GM23248 (cell line): ENCODE measurements at regions not wholly inside any gene's neighbourhood (a gene's known extent, or its start where the extent isn't known, plus 50 kb on each side); places are given as distances from the start of the nearest gene placed in this dataset.

Experiments
- EZH2 ChIP-seq: fragments of 200-600 bp; sonication (generic); IDR thresholded peaks from 2 replicates; pipeline ENCODE4 v1.6.1; 2018; ENCODE audit warnings: antibody characterized with exemption, mild to moderate bottlenecking; ENCODE audit not compliant: insufficient read depth, poor library complexity, severe bottlenecking
- EZH2phosphoT487 ChIP-seq: fragments of 200-600 bp; sonication (generic); IDR thresholded peaks from 2 replicates; pipeline ENCODE4 v1.6.1; 2018; ENCODE audit warnings: antibody characterized with exemption, moderate library complexity, mild to moderate bottlenecking, low read depth; ENCODE audit not compliant: insufficient read depth

DNA sequence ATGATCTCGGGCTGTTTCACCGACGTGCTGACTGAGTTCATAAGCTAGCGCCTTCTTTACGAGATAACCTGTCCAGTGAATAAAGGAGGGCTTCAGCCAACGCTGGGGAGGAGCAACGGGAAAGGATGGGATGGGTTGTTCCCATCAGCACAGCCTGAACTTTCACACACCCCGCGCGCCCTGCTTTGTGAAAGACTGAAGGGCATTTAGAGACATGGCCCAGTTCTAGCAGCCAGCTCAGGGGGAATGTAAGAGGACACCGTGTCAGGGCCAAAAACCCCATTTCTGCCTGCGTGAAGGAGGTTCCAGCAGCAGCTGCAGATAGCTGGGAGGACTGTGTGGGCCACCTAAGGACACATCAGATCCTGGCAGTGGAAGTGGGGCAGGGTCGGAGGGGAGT, 255.1 kb upstream of the RAB4A start:
- TF ChIP-seq EZH2 (no peak), EZH2phosphoT487 (no peak)
